ENCODE measurements at regions not wholly inside any gene's neighbourhood (a gene's known extent, or its start where the extent isn't known, plus 50 kb on each side); places are given as distances from the start of the nearest gene placed in this dataset.

DNA sequence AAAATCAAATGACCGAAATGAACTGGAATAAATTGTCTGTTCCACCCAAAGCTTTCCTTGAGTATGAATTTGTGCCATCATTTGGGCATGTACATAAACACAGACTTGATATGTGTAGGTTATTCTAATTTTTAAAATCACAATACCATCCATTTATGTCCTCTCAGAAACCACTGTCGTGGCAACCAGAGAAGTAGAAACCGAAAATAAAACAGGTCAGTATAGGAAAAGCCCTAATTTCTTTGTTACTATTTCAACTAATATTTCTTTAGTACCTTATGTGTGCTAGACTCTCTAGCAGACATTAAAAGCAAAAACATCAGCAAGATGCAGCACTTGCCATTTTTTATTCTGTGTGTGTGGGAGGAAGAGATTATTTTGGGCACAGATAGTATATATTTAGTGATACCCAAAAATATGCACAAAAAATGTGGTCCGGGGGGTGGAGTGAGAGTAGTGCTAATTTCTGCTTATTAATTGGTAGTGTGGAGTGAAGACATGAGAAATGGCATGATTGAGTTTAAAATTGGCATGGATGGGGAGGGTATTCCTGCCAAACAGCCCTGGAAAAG is 130.8 kb upstream of the CNTN1 start:
- H3K27ac Mint-ChIP-seq (ENCODE audit: unreplicated experiment) = no peak overlapping the region
- H3K27me3 Mint-ChIP-seq (ENCODE audit: unreplicated experiment) = no peaks in the 10 kb centered on the region
- no peak overlapping the region for H3K4me3 Mint-ChIP-seq (ENCODE audit: low read depth, unreplicated experiment)
- intact Hi-C loops (cut with micrococcal nuclease; ENCODE audit: unreplicated experiment) = no loop called here
- DNase-seq = no peak
- no peaks in the 10 kb centered on the region for H3K4me1 Mint-ChIP-seq (ENCODE audit: low read depth, unreplicated experiment)
- H3K9me3 Mint-ChIP-seq (ENCODE audit: low read depth, unreplicated experiment) = no peaks in the 10 kb centered on the region
- CTCF ChIA-PET = no interaction called here
- no TSS peak for BruUV-seq (replicated peaks)
- no peaks in the 10 kb centered on the region for H3K36me3 Mint-ChIP-seq (ENCODE audit: insufficient read depth, unreplicated experiment)
- TF ChIP-seq, protein P1, sequence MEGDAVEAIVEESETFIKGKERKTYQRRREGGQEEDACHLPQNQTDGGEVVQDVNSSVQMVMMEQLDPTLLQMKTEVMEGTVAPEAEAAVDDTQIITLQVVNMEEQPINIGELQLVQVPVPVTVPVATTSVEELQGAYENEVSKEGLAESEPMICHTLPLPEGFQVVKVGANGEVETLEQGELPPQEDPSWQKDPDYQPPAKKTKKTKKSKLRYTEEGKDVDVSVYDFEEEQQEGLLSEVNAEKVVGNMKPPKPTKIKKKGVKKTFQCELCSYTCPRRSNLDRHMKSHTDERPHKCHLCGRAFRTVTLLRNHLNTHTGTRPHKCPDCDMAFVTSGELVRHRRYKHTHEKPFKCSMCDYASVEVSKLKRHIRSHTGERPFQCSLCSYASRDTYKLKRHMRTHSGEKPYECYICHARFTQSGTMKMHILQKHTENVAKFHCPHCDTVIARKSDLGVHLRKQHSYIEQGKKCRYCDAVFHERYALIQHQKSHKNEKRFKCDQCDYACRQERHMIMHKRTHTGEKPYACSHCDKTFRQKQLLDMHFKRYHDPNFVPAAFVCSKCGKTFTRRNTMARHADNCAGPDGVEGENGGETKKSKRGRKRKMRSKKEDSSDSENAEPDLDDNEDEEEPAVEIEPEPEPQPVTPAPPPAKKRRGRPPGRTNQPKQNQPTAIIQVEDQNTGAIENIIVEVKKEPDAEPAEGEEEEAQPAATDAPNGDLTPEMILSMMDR (IDR thresholded peaks at IDR 0.05; ENCODE audit: unreplicated experiment) = no peak

DNA sequence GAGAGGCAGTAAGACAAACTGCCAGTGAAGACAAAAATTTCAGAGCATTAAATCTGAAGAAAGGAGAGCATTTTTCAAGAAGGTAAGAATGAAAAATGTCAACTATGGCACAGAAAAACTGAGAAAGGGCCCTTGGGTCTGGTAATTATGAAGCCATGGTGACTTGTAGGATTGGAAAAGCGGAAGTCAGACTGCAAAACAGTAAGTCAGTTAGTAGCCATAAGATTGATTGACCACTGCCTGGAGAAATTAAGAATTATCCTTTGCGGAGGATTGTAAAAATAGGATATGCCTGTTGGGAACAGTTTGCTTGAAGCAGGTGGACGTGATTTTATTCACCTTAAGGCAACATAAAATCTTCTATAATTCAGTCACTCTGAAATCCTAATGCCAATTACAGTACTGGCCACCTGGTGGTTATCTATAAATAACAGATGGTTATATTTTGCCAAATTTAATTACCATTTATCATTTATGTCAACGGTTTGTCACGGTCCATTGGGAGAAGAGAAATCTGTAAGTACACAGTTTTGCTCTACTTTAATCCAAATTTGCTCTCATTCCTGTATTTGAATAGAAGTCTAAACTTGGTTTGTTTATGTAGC is 127.1 kb upstream of the CNTN1 start:
- no peaks in the 10 kb centered on the region for H3K4me1 Mint-ChIP-seq (ENCODE audit: low read depth, unreplicated experiment)
- DNase-seq = no peak
- H3K4me3 Mint-ChIP-seq (ENCODE audit: low read depth, unreplicated experiment) = no peak overlapping the region
- H3K27ac Mint-ChIP-seq (ENCODE audit: unreplicated experiment) = no peak overlapping the region
- no peaks in the 10 kb centered on the region for H3K9me3 Mint-ChIP-seq (ENCODE audit: low read depth, unreplicated experiment)
- no peaks in the 10 kb centered on the region for H3K36me3 Mint-ChIP-seq (ENCODE audit: insufficient read depth, unreplicated experiment)
- no peaks in the 10 kb centered on the region for H3K27me3 Mint-ChIP-seq (ENCODE audit: unreplicated experiment)
- intact Hi-C loops (cut with micrococcal nuclease; ENCODE audit: unreplicated experiment) = no loop called here
- no TSS peak for BruUV-seq (replicated peaks)
- CTCF ChIA-PET = no interaction called here
- TF ChIP-seq, protein P1 (IDR thresholded peaks at IDR 0.05; ENCODE audit: unreplicated experiment) = no peak

DNA sequence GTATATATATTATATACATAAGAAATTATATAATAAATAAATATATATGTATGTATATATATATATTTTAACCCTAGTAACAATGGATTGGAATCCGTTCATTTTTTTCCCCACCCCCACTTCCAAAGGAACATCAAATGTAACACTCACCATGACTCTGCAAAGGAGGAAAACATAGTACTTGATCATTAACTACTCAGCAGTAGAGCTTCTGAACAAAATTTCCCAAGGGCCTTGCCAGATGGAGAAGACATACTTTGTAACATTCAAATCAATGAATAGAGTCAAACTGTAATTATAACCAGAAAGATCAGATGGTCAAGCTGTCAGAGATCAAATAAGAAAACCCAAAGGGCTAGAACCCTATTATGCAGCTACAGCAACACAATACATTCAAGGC is 126.0 kb upstream of the CNTN1 start:
- no peak for DNase-seq
- no peaks in the 10 kb centered on the region for H3K4me1 Mint-ChIP-seq (ENCODE audit: low read depth, unreplicated experiment)
- H3K27ac Mint-ChIP-seq (ENCODE audit: unreplicated experiment) = no peak overlapping the region
- intact Hi-C loops (cut with micrococcal nuclease; ENCODE audit: unreplicated experiment) = no loop called here
- H3K4me3 Mint-ChIP-seq (ENCODE audit: low read depth, unreplicated experiment) = no peak overlapping the region
- TF ChIP-seq, protein P1 (IDR thresholded peaks at IDR 0.05; ENCODE audit: unreplicated experiment) = no peak
- H3K9me3 Mint-ChIP-seq (ENCODE audit: low read depth, unreplicated experiment) = peaks cover 4% of the 10 kb centered on the region
- CTCF ChIA-PET = interaction anchor here (0.6 kb wide), 1 partner anchor 1813 kb away, joined by 3 read pairs; no protein-coding TSS in a partner anchor
- no TSS peak for BruUV-seq (replicated peaks)
- H3K36me3 Mint-ChIP-seq (ENCODE audit: insufficient read depth, unreplicated experiment) = no peaks in the 10 kb centered on the region
- no peaks in the 10 kb centered on the region for H3K27me3 Mint-ChIP-seq (ENCODE audit: unreplicated experiment)

- no peak overlapping the region for H3K27ac Mint-ChIP-seq (ENCODE audit: unreplicated experiment)
- DNase-seq = no peak
- CTCF ChIA-PET = no interaction called here
- H3K4me3 Mint-ChIP-seq (ENCODE audit: low read depth, unreplicated experiment) = no peak overlapping the region
- TF ChIP-seq, protein P1 (IDR thresholded peaks at IDR 0.05; ENCODE audit: unreplicated experiment) = no peak
- intact Hi-C loops (cut with micrococcal nuclease; ENCODE audit: unreplicated experiment) = no loop called here
- no peaks in the 10 kb centered on the region for H3K36me3 Mint-ChIP-seq (ENCODE audit: insufficient read depth, unreplicated experiment)
- no peaks in the 10 kb centered on the region for H3K27me3 Mint-ChIP-seq (ENCODE audit: unreplicated experiment)
- H3K4me1 Mint-ChIP-seq (ENCODE audit: low read depth, unreplicated experiment) = no peaks in the 10 kb centered on the region
- peaks cover 4% of the 10 kb centered on the region for H3K9me3 Mint-ChIP-seq (ENCODE audit: low read depth, unreplicated experiment)
- no TSS peak for BruUV-seq (replicated peaks)
Observed at GRCh38 chr12:40569626-40570179, 122.5 kb upstream of the CNTN1 start.
